Epithelial cell of proximal tubule (primary cell): ENCODE measurements at regions not wholly inside any gene's neighbourhood (a gene's known extent, or its start where the extent isn't known, plus 50 kb on each side); places are given as distances from the start of the nearest gene placed in this dataset.

ENCODE experiments used
- DNase-seq: peaks from one replicate; pipeline ENCODE4 v3.0.0-alpha.2; 2011; ENCODE audit warnings: low read depth
- H3K4me3 ChIP-seq: 2 replicates; pipeline ENCODE4 v1.5.1; 2011; ENCODE audit warnings: low read depth, mild to moderate bottlenecking, low read length
- CTCF ChIP-seq: conservative IDR thresholded peaks from 2 replicates; pipeline ENCODE4 v1.5.1; 2012; ENCODE audit warnings: low read depth, mild to moderate bottlenecking, low read length

- H3K4me3 ChIP-seq, result no peak overlapping the region
- no peak for TF ChIP-seq CTCF
- no peak for DNase-seq
Observed at GRCh38 chr6:101281266-101281665, 112.2 kb upstream of the GRIK2 start.

GRCh38 chr6:101284131-101284530 is 109.4 kb upstream of the GRIK2 start:
- no peak for DNase-seq
- no peak overlapping the region for H3K4me3 ChIP-seq
- no peak for TF ChIP-seq CTCF

- no peak for DNase-seq
- no peak for TF ChIP-seq CTCF
- no peak overlapping the region for H3K4me3 ChIP-seq
Observed at GRCh38 chr6:101286146-101286545, 107.4 kb upstream of the GRIK2 start.

- H3K4me3 ChIP-seq, result no peak overlapping the region
- TF ChIP-seq CTCF, result no peak
- DNase-seq, result no peak
Observed at GRCh38 chr6:101290346-101290745, 103.2 kb upstream of the GRIK2 start.

- TF ChIP-seq CTCF, result no peak
- no peak overlapping the region for H3K4me3 ChIP-seq
- DNase-seq, result no peak
Observed at GRCh38 chr6:101294051-101294638, 99.4 kb upstream of the GRIK2 start.

- TF ChIP-seq CTCF, result no peak
- no peak overlapping the region for H3K4me3 ChIP-seq
- DNase-seq, result peak; percentile 15
Observed at GRCh38 chr6:101294676-101295075, 98.8 kb upstream of the GRIK2 start.

GRCh38 chr6:101296169-101296960 is 97.1 kb upstream of the GRIK2 start:
- H3K4me3 ChIP-seq, result no peak overlapping the region
- no peak for DNase-seq
- no peak for TF ChIP-seq CTCF
